IgD-negative memory B cell (primary cell): ENCODE measurements at regions not wholly inside any gene's neighbourhood (a gene's known extent, or its start where the extent isn't known, plus 50 kb on each side); places are given as distances from the start of the nearest gene placed in this dataset.
A peak's percentile ranks its signal among the peaks of the same experiment; 100 is the strongest.

Experiments used
- H3K27ac Mint-ChIP-seq, 3 donors: one replicate each; pipeline ENCODE4 v1.8.0; 2020 to 2022; ENCODE audit warnings: mild to moderate bottlenecking in 3 of 3, mixed read lengths in 3 of 3, moderate library complexity in 1 of 3
- H3K27me3 Mint-ChIP-seq: one replicate; pipeline ENCODE4 v1.8.0; 2021; ENCODE audit warnings: mixed read lengths
- H3K36me3 Mint-ChIP-seq: one replicate; pipeline ENCODE4 v1.8.0; 2020; ENCODE audit warnings: mild to moderate bottlenecking, mixed read lengths
- H3K4me1 Mint-ChIP-seq, 3 donors: one replicate each; pipeline ENCODE4 v1.8.0; 2020 to 2022; ENCODE audit warnings: mixed read lengths in 3 of 3, mild to moderate bottlenecking in 1 of 3
- H3K4me3 Mint-ChIP-seq, 4 donors: one replicate each; pipeline ENCODE4 v1.8.0; 2020 to 2022; ENCODE audit warnings: mild to moderate bottlenecking in 4 of 4, mixed read lengths in 4 of 4, moderate library complexity in 3 of 4
- H3K9me3 Mint-ChIP-seq, 3 donors: one replicate each; pipeline ENCODE4 v1.8.0; 2020 to 2021; ENCODE audit warnings: mixed read lengths in 3 of 3, mild to moderate bottlenecking in 1 of 3

DNA sequence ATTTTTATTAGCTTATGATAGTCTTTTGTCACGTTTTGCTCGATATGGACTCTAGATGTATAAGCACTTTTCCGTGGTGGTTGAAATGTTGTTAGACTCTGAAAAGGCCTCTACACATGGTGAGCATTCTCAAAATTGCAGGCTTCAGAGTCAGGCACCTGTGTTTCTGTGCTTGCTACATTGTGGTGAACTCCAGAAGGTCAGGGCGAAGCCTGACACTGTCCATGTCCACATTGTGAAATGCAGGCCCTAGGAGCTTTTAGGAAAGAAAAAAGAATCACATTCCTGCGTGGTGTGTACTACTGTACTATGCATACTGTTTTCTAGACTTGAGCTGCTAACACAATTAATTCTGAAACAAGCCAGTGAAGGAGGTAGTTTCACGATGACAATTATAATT, 86.3 kb downstream of the HS3ST1 start:
- Mint-ChIP-seq H3K36me3 (no peaks in the 10 kb centered on the region), H3K4me1 (peaks cover 21 to 31% (median 31%) of the 10 kb centered on the region in 3 donors)

DNA sequence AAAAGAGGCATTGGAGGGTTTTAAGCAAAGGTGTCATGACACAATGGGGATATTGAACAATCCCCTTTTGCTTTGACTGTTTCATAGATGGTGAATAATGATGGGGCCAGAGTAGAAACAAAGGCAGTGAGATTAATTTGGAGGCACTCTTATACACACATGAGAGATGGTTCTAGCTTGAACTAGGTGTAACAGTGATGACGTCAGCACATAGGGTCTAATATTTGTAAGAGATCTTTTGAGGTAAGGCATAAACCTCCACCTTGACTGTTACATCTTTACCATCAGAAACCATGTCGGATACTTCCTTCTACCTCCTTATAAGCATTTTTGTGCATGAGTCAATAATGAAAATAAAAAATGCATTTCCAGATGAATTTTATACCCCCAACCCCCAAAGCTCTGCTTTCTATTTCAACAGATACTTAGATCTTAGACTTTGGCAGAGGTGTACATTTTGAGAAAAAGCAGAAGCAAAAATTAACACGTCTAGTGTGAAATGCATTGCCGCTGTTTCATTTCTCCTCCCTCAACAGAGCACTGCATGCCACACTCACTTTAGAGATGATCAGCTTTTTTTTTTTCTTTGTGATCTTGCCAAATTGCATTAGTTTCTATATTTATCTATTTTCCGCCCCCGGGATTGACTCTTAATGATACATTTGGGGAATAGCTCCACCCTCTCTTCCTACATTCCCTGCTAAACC, 87.2 kb downstream of the HS3ST1 start:
- Mint-ChIP-seq H3K27ac (peak overlapping the region in 1 of 3 donors; percentile 4), H3K4me3 (peak overlapping the region in 2 of 4 donors; percentile 30 to 57), H3K9me3 (no peaks in the 10 kb centered on the region), H3K4me1 (peaks cover 21 to 39% (median 36%) of the 10 kb centered on the region in 3 donors), H3K27me3 (no peaks in the 10 kb centered on the region), H3K36me3 (no peaks in the 10 kb centered on the region)

More for the DNA sequence above, 86.3 kb downstream of the HS3ST1 start:
- Mint-ChIP-seq H3K4me3 (no peak overlapping the region), H3K27me3 (no peaks in the 10 kb centered on the region), H3K27ac (no peak overlapping the region), H3K9me3 (no peaks in the 10 kb centered on the region)

DNA sequence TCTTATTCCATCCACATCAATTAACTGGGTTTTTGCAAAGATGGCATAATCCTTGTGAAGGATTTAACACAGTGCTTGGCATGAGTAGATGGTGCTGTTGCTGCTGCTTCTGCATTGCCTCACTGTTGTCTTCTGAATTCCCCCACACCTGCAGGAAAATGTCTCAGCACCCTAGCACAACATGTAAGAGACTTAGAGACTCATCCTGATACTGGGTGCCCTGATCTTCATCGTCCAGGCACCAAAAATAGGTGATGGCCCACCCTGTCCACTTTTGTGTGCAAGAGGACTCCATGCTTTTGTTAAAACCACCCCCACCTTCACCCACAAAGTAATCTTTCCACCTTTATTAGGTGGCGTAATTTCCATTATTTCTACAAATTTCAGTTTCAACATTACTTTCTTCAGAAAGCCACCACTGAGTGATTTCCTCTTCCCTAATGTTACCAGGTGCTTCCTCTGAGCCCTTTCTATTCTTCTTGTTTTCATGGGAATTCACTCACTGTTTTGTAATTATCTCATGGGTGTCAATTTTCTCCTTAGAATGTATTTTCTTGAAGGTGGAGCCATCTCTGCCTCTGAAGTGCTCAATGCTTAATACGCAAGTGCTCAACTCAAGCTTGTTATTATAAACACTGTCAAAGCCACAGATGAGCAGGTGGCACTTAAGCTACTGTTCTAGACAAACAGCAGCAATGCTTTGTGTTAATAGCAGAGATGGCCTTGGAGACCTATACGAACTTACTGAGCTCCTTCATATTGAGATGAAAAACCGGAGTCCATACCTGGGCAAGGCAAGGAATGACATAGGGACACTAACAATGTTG, 89.5 kb downstream of the HS3ST1 start:
- peaks cover 21 to 39% (median 36%) of the 10 kb centered on the region in 3 donors for H3K4me1 Mint-ChIP-seq
- H3K27me3 Mint-ChIP-seq, result no peaks in the 10 kb centered on the region
- no peaks in the 10 kb centered on the region for H3K9me3 Mint-ChIP-seq
- peak overlapping the region in 1 of 3 donors; percentile 56 for H3K27ac Mint-ChIP-seq
- no peaks in the 10 kb centered on the region for H3K36me3 Mint-ChIP-seq
- H3K4me3 Mint-ChIP-seq, result peak overlapping the region in 3 of 4 donors; percentile 39 to 72 (median 61)

DNA sequence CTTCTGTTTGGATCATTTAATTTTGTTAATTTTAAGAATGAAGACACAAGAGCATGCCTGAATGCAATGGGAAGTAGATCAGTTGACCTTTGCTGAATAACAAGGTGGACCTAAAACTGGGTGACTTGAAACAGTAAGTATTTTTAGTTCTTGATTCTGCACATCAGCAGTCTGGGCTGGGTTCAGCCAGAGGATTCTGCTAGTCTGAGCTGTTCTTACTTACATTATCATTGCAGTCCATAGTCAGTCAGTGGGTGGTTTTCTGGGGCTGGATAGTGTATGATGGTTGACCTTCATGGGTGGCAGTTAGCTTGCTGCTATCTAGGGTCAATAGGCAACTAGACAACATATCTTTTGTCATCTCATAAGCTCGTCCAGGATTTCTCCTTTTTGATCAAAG, 91.4 kb downstream of the HS3ST1 start:
- no peaks in the 10 kb centered on the region for H3K9me3 Mint-ChIP-seq
- peaks cover 19 to 39% (median 36%) of the 10 kb centered on the region in 3 donors for H3K4me1 Mint-ChIP-seq
- no peak overlapping the region for H3K4me3 Mint-ChIP-seq
- H3K36me3 Mint-ChIP-seq, result no peaks in the 10 kb centered on the region
- no peaks in the 10 kb centered on the region for H3K27me3 Mint-ChIP-seq
- no peak overlapping the region for H3K27ac Mint-ChIP-seq

DNA sequence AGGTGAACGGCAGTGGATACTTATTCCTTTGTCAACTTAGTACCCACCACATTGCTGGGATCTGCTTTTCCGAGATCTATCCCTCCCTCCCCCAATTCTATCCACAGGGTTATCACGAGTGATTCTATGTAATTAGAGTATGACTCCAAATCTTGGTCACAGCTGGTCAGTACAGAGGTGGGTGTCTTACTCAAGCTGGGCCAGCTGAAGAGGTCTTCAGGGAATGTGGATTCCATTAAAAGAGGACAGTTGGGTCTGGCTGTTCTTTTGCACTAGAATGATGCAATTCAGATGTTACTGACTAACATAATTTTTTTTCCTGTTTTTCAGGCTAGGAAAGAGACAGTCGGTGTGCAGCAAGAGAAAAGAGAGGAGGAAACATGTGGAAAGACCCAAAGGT, 92.3 kb downstream of the HS3ST1 start:
- peak overlapping the region in 1 of 4 donors; percentile 24 for H3K4me3 Mint-ChIP-seq
- H3K36me3 Mint-ChIP-seq, result no peaks in the 10 kb centered on the region
- H3K4me1 Mint-ChIP-seq, result peaks cover 16 to 32% (median 30%) of the 10 kb centered on the region in 3 donors
- H3K9me3 Mint-ChIP-seq, result no peaks in the 10 kb centered on the region
- peak overlapping the region in 1 of 3 donors; percentile 37 for H3K27ac Mint-ChIP-seq
- H3K27me3 Mint-ChIP-seq, result no peaks in the 10 kb centered on the region

DNA sequence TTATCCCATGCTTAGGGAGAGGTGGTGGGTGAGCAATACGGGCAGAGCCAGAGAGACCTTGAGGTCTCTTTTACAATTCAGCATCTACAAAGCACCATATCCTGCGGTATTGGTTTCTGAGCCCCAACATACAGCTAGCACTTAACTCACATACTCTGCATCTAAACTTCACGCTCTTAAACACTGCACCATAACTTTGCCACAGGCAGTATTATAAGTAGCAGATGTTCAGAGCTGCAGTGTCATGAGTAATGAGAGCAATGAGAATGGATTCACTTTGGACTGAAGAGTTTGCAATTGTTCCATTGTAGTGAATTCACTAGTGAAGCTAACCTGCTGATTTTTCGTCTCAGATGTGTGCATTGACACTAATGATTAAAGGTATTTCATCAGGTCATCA, 93.8 kb downstream of the HS3ST1 start:
- H3K9me3 Mint-ChIP-seq, result no peaks in the 10 kb centered on the region
- H3K36me3 Mint-ChIP-seq, result no peaks in the 10 kb centered on the region
- H3K4me1 Mint-ChIP-seq, result peaks cover 11 to 23% (median 21%) of the 10 kb centered on the region in 3 donors
- no peak overlapping the region for H3K4me3 Mint-ChIP-seq
- no peaks in the 10 kb centered on the region for H3K27me3 Mint-ChIP-seq
- no peak overlapping the region for H3K27ac Mint-ChIP-seq

DNA sequence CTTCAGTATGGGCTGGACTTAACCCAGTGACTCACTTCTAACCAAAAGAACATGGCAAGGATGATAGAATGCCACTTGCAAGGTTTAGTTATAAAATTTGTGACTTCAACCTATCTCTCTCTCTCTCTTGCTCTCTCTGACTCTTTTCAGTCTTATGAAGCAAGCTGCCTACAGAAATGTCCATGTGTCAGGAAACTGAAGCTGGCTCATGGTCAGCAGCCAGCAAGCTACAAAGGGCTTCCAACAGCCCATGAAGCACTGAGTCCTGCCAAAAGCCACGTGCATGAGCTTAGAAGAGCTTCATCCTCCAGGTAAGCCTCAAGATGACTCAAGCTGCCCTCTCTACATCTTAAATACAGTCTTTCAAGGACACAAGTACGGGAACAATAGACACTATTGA, 100.3 kb downstream of the HS3ST1 start:
- H3K4me3 Mint-ChIP-seq, result no peak overlapping the region
- H3K4me1 Mint-ChIP-seq, result peaks cover 3 to 5% (median 4%) of the 10 kb centered on the region in 3 donors
- peaks cover 5% of the 10 kb centered on the region for H3K27me3 Mint-ChIP-seq
- H3K9me3 Mint-ChIP-seq, result peaks cover 0 to 3% (median 0%) of the 10 kb centered on the region in 3 donors
- peaks cover under 1% of the 10 kb centered on the region for H3K36me3 Mint-ChIP-seq
- no peak overlapping the region for H3K27ac Mint-ChIP-seq

DNA sequence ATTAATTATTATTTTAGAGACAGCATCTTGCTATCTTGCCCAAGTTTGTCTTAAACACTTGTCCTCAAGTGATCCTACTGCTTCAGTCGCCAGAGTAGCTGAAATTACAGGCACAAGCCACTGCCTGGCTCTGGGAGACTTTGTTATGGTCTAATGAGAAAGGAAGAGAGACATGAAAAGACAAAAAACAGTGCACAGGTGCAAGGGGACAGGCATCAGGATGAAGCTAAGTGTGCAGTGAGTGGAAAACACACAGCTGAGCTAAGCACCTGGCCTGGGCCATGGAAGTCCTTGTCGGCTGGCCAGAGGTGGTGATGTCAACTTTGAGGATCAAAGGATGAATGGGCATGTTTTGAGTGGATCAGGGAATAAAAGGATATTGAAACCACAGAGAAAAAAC, 102.7 kb downstream of the HS3ST1 start:
- H3K36me3 Mint-ChIP-seq, result peaks cover 6% of the 10 kb centered on the region
- no peak overlapping the region for H3K4me3 Mint-ChIP-seq
- H3K9me3 Mint-ChIP-seq, result peaks cover 3 to 14% (median 6%) of the 10 kb centered on the region in 3 donors
- H3K27me3 Mint-ChIP-seq, result peaks cover 5% of the 10 kb centered on the region
- H3K4me1 Mint-ChIP-seq, result peaks cover 3 to 5% (median 4%) of the 10 kb centered on the region in 3 donors
- no peak overlapping the region for H3K27ac Mint-ChIP-seq

DNA sequence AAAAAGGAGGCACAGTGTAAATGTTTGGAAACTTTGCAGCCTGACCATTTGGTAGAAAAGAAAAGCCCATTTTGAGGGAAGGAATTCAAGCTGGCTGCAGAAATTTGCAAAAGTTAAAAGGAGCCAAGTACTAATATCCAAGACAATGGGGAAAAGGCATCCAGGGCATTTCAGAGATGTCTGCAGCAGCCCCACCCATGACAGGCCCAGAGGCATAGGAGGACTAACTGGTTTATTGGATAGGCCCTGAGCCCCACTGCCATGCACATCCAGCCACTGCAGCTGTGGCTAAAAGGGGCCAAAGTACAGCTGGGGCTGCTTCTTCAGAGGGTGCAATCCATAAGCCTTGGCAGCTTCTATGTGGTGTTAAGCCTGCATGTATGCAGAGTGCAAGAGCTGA, 104.9 kb downstream of the HS3ST1 start:
- no peak overlapping the region for H3K27ac Mint-ChIP-seq
- H3K4me1 Mint-ChIP-seq, result peaks cover 3 to 5% (median 4%) of the 10 kb centered on the region in 3 donors
- peaks cover 3 to 14% (median 8%) of the 10 kb centered on the region in 3 donors for H3K9me3 Mint-ChIP-seq

DNA sequence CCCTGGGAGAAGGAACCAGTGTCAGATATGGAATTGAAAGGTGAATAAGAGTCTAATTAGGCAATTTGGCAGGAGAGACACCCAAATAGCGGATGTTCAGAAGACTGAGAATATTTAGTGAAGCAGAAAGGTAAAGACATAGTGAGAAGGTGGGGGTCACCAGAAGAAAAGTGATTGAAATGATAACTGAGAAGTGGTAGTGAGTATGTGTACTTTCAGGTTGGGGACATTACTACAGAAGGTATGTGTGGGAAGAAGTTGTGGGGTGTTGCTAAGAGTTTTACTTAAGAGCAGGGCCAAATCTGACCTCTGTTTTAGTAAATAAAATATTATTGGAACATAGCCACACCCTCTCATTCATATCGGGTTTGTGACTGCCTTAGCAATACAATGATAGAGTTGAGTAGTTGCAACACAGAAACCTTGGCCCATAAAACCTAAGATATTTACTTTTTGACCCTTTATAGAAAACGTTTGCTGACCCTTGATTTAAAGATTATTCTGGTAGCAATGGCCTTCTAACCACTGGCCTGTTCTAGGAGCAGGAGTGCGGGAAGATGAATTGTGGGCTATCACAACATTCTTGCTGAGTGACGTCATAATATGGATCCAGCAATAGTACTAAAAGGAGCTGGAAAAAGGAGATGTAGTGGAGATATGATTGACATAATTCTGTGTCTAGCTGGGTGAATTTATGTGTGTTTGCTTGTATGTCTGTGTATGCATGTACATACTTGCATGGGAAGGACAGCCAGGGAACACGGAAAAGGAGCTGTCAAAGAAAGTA, 115.3 kb downstream of the HS3ST1 start:
- peaks cover 1 to 20% (median 11%) of the 10 kb centered on the region in 3 donors for H3K9me3 Mint-ChIP-seq
- H3K4me1 Mint-ChIP-seq, result peaks cover 0 to 9% (median 3%) of the 10 kb centered on the region in 3 donors
- no peak overlapping the region for H3K4me3 Mint-ChIP-seq
- no peaks in the 10 kb centered on the region for H3K27me3 Mint-ChIP-seq
- H3K36me3 Mint-ChIP-seq, result no peaks in the 10 kb centered on the region
- H3K27ac Mint-ChIP-seq, result no peak overlapping the region

More for the DNA sequence above, 104.9 kb downstream of the HS3ST1 start:
- Mint-ChIP-seq H3K36me3 (peaks cover 6% of the 10 kb centered on the region), H3K27me3 (peaks cover 3% of the 10 kb centered on the region), H3K4me3 (no peak overlapping the region)

DNA sequence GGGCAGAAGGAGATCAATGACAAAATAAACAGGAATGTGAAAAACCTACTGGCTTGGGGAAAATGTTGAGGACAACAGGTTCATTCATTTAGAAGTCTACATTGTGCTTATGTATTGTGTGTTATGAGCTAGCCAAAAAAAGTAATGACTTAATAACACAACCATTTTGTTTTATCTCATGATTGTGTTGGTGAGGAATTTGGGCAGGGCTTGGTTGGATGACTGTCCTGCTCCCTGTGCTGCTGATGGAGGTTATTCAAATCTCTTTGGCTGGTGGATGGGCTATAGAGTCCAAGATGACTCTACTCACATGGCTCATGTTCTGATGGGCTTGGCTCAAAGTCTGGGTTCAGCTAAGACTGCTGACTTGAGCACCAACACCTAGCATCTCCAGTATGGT, 116.3 kb downstream of the HS3ST1 start:
- Mint-ChIP-seq H3K36me3 (no peaks in the 10 kb centered on the region), H3K9me3 (peaks cover 6 to 18% (median 11%) of the 10 kb centered on the region in 3 donors), H3K27me3 (no peaks in the 10 kb centered on the region)

DNA sequence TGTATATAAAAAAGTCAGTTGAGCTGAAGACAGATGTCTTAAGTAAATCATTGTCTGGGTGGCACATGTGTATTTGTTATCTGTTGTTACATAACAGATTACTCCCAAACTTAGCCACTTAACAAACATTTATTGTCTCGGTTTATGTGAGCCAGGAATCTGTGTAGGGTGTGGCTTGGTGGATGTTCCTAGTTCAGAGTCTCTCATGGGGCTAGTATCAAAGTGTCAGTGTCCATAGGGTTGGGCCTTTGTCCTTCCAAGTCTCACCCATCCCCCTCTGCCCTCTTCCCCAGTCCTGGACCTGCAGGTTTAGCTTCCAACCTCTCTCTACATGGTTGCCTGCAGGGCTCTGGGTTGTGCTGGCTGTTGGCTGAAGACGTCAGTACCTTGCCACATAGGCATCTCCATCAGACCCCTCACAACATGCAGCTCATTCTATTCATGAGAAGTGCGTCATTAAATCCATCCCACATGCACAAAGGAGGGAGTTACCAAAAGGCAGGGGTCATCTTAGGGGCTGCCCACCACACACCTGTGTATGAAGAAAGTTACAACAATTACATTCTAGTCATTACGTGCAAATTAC, 127.5 kb downstream of the HS3ST1 start:
- H3K27ac Mint-ChIP-seq, result no peak overlapping the region
- no peak overlapping the region for H3K4me3 Mint-ChIP-seq
- peaks cover 0 to 1% (median 0%) of the 10 kb centered on the region in 3 donors for H3K9me3 Mint-ChIP-seq
- no peaks in the 10 kb centered on the region for H3K36me3 Mint-ChIP-seq
- H3K27me3 Mint-ChIP-seq, result no peaks in the 10 kb centered on the region
- H3K4me1 Mint-ChIP-seq, result peaks cover 6 to 12% (median 8%) of the 10 kb centered on the region in 3 donors

More for the DNA sequence above, 116.3 kb downstream of the HS3ST1 start:
- H3K4me1 Mint-ChIP-seq, result peaks cover 0 to 6% (median 0%) of the 10 kb centered on the region in 3 donors
- no peak overlapping the region for H3K27ac Mint-ChIP-seq
- no peak overlapping the region for H3K4me3 Mint-ChIP-seq

DNA sequence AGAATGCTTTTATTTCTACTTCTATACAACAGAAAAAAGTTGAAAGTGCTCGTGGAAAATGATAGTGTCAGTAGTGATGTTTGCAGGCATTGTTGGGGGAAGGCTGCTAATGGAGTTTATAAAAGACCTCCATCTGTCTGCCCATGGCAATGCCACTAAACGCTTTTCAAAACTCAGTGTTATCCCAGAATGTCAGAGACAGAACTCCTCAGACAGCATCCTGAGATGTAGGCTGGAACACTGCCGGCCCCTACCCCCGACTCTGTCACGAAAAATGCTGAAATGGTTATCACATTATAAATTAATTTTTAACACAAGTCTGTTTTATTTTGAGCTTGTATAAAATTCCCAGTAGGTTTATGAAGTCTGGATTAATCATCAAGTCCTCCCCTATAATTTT, 128.9 kb downstream of the HS3ST1 start:
- H3K27ac Mint-ChIP-seq, result no peak overlapping the region
- no peak overlapping the region for H3K4me3 Mint-ChIP-seq
- no peaks in the 10 kb centered on the region for H3K36me3 Mint-ChIP-seq
- peaks cover 0 to 1% (median 0%) of the 10 kb centered on the region in 3 donors for H3K9me3 Mint-ChIP-seq
- no peaks in the 10 kb centered on the region for H3K27me3 Mint-ChIP-seq
- H3K4me1 Mint-ChIP-seq, result peaks cover 6 to 22% (median 16%) of the 10 kb centered on the region in 3 donors

DNA sequence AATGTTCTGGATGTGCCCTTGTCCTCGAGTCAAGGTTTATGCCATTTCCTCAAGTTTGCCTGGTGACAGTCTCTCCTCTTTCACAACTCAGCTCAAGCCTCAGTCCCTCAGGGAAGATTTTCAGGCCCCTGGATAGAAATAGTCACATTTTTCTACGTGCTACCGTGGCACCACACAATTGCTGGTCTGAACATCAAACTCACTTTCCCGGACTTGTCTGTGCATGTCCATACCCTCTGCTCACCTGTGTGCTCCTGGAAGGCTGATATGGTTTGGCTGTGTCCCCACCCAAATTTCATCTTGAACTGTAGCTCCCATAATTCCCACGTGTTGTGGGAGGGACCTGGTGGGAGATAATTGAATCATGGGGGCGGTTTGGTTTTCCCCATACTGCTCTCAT, 129.7 kb downstream of the HS3ST1 start:
- Mint-ChIP-seq H3K27ac (no peak overlapping the region), H3K9me3 (peaks cover 0 to 1% (median 0%) of the 10 kb centered on the region in 3 donors), H3K4me1 (peaks cover 10 to 24% (median 16%) of the 10 kb centered on the region in 3 donors), H3K27me3 (no peaks in the 10 kb centered on the region), H3K36me3 (peaks cover 2% of the 10 kb centered on the region), H3K4me3 (no peak overlapping the region)
